ENCODE measurements at regions not wholly inside any gene's neighbourhood (a gene's known extent, or its start where the extent isn't known, plus 50 kb on each side); places are given as distances from the start of the nearest gene placed in this dataset.

GRCh38 chr6:80942911-80943310, 809.6 kb downstream of the TENT5A start:
- DNase-seq (ENCODE audit: low read depth, low spot score) (no peak), FAIRE-seq (no peak), ATAC-seq (no peak)
- TF ChIP-seq SRF (IDR thresholded peaks at IDR 0.05; ENCODE audit: low read depth in 2 of 2, low read length in 2 of 2) (no peak), WRNIP1 (IDR thresholded peaks at IDR 0.05; ENCODE audit: borderline replicate concordance, low read depth, low read length) (no peak), JUND (IDR thresholded peaks at IDR 0.05; ENCODE audit: low read depth, low read length) (no peak), BHLHE40 (IDR thresholded peaks at IDR 0.05; ENCODE audit: borderline replicate concordance in 1 of 2, low read depth in 2 of 2, low read length in 1 of 2) (no peak), RELA (IDR thresholded peaks at IDR 0.05; ENCODE audit: borderline replicate concordance, partially characterized antibody) (no peak), FOS (IDR thresholded peaks at IDR 0.05; ENCODE audit: borderline replicate concordance, extremely low read depth, insufficient read length) (no peak), EP300 (IDR thresholded peaks at IDR 0.05; ENCODE audit: borderline replicate concordance in 1 of 2, control insufficient read depth in 1 of 2, low read depth in 2 of 2, low read length in 2 of 2) (no peak), CREB1 (IDR thresholded peaks at IDR 0.05; ENCODE audit: low read depth) (no peak), NR2C2 (IDR thresholded peaks at IDR 0.05; ENCODE audit: borderline replicate concordance, control insufficient read depth, insufficient read length, low read depth) (no peak), CUX1 (IDR thresholded peaks at IDR 0.05; ENCODE audit: insufficient replicate concordance, low read depth, low read length) (no peak), RUNX3 (IDR thresholded peaks at IDR 0.05; ENCODE audit: low read length) (no peak), CBFB (IDR thresholded peaks at IDR 0.05; ENCODE audit: low read depth) (no peak), BCL3 (IDR thresholded peaks at IDR 0.05; ENCODE audit: borderline replicate concordance, insufficient read depth, low read depth, low read length, poor library complexity, severe bottlenecking) (no peak), SPI1 (IDR thresholded peaks at IDR 0.05; ENCODE audit: borderline replicate concordance, insufficient read depth, low read depth, low read length) (no peak)
- RAD21 ChIA-PET (ENCODE audit: unreplicated experiment), result no interaction called here
- Histone ChIP-seq H3K4me2 (ENCODE audit: control insufficient read depth, insufficient read depth) (no peak overlapping the region), H2AFZ (ENCODE audit: control insufficient read depth, low read depth, low read length) (no peak overlapping the region), H3K27ac (ENCODE audit: control insufficient read depth, insufficient read depth) (no peak overlapping the region), H3K4me1 (ENCODE audit: control insufficient read depth, insufficient read depth, low read length) (no peaks in the 10 kb centered on the region), H3K79me2 (ENCODE audit: control insufficient read depth, insufficient read depth, low read length) (no peaks in the 10 kb centered on the region), H3K9me3 (replicated peaks; ENCODE audit: control insufficient read depth, insufficient read depth, low read length) (no peaks in the 10 kb centered on the region), H4K20me1 (ENCODE audit: control insufficient read depth, insufficient read depth) (no peaks in the 10 kb centered on the region), H3K36me3 (ENCODE audit: control insufficient read depth in 2 of 2, insufficient read depth in 2 of 2, low read length in 1 of 2) (no peaks in the 10 kb centered on the region), H3K9ac (ENCODE audit: control insufficient read depth, insufficient read depth, low read length) (no peak overlapping the region), H3K4me3 (no peak overlapping the region), H3K27me3 (replicated peaks in 1 of 2; ENCODE audit: control insufficient read depth in 2 of 2, insufficient read depth in 2 of 2, low read length in 1 of 2) (no peaks in the 10 kb centered on the region)
- intact Hi-C loops (cut with micrococcal nuclease; ENCODE audit: unreplicated experiment) (no loop called here), in situ Hi-C loops (cut with MboI) (no loop called here)
- WGBS (ENCODE audit: insufficient coverage, insufficient replicate concordance, low lambda C conversion rate, missing lambda C conversion rate), result 0% methylated on average over 1 of the region's 1 CpG
- BruUV-seq (replicated peaks), result no TSS peak
- POLR2A ChIA-PET, result no interaction called here
- SMC1A ChIA-PET (ENCODE audit: uncharacterized antibody, unreplicated experiment), result interaction anchor here (0.6 to 0.8 kb wide), 2 partner anchors 10 to 747 kb away, joined by 3 read pairs; no protein-coding TSS in a partner anchor
- CTCF ChIA-PET, result no interaction called here
